ES-I3 (cell line): ENCODE measurements at regions not wholly inside any gene's neighbourhood (a gene's known extent, or its start where the extent isn't known, plus 50 kb on each side); places are given as distances from the start of the nearest gene placed in this dataset.
"Not testable (repeated sequence)": the region's sequence is repeated elsewhere in the genome, so short reads cannot be mapped to it uniquely, and the experiment has no call there.

Experiments used
- H3K36me3 ChIP-seq: 2 replicates; pipeline ENCODE4 v1.6.1; 2013; ENCODE audit warnings: mild to moderate bottlenecking, low read length, control low read depth, moderate library complexity; ENCODE audit not compliant: insufficient read depth
- H3K4me1 ChIP-seq: 2 replicates; pipeline ENCODE4 v1.6.1; 2013; ENCODE audit warnings: mild to moderate bottlenecking, control low read depth, low read length; ENCODE audit not compliant: insufficient read depth
- H3K9ac ChIP-seq: 2 replicates; pipeline ENCODE4 v1.6.1; 2013; ENCODE audit warnings: low read depth, mild to moderate bottlenecking, low read length, moderate library complexity
- H3K9me3 ChIP-seq: 2 replicates; pipeline ENCODE4 v1.6.1; 2013; ENCODE audit warnings: mild to moderate bottlenecking, low read length, moderate library complexity; ENCODE audit not compliant: control insufficient read depth, insufficient read depth

GRCh38 chr13:68929075-68929745 is 1178.4 kb upstream of the ATXN8OS start:
- Histone ChIP-seq H3K9ac (no peak overlapping the region), H3K36me3 (no peaks in the 10 kb centered on the region), H3K4me1 (no peaks in the 10 kb centered on the region), H3K9me3 (no peaks in the 10 kb centered on the region)

GRCh38 chr13:68927387-68928026 is 1180.1 kb upstream of the ATXN8OS start:
- Histone ChIP-seq H3K9ac (no peak overlapping the region), H3K4me1 (no peaks in the 10 kb centered on the region), H3K9me3 (no peaks in the 10 kb centered on the region), H3K36me3 (no peaks in the 10 kb centered on the region)

DNA sequence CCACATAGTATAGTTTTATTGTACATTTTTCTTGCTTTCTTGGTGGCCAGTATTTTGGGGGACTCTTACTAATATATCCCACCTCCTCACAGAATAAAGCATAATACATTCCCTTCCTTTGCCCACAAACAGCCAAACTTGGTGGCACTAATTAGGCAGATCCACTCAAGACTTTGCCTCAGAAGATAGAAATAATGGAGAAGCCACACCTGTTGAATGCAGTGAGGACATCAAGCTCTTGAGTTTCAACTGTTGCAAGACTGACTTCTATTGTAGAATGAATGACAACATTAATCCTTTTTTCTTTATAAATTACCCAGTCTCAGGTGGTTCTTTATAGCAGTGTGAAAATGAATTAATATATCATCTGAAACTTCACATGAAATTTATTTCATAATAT is 1183.6 kb upstream of the ATXN8OS start:
- no peaks in the 10 kb centered on the region for H3K36me3 ChIP-seq
- H3K4me1 ChIP-seq = no peaks in the 10 kb centered on the region
- H3K9me3 ChIP-seq = no peaks in the 10 kb centered on the region
- no peak overlapping the region for H3K9ac ChIP-seq

DNA sequence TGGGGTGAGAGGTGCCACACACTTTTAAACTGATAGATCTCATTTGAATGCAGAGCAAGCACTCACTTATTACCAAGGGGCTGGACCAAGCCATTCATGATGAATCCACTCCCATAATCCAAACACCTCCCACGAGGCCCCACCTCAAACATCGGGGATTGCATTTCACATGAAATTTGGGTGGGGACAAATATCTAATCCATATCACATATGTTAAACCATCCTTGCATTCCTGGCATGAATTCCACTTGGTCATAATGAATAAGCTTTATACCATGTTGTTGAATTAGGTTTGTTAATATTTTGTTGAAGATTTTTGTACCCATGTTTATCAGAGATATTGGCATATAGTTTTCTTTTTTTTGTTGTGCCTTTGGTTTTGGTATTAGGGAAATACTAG is 1198.7 kb upstream of the ATXN8OS start:
- Histone ChIP-seq H3K9me3 (peaks cover 5% of the 10 kb centered on the region), H3K9ac (no peak overlapping the region), H3K4me1 (no peaks in the 10 kb centered on the region), H3K36me3 (no peaks in the 10 kb centered on the region)

DNA sequence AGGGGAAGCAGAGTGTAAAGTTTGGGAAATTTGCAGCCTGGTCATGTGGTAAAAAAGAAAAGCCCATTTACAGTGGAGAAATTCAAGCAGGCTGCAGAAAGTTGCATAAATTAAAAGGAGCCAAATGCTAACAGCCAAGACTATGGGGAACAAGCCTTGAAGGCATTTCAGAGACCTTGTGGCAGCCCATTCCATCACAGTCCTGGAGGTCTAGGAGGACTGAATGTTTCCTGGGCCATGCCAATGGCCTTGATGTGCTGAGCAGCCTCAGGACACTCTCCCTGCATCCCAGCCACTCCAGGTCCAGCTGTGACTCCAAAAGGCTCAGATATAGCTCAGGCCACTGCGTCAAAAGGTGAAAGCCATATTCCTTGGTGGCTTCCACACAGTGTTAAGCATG is 1202.4 kb upstream of the ATXN8OS start:
- Histone ChIP-seq H3K4me1 (no peaks in the 10 kb centered on the region), H3K9ac (no peak overlapping the region), H3K36me3 (no peaks in the 10 kb centered on the region), H3K9me3 (peaks cover 5% of the 10 kb centered on the region)

- Histone ChIP-seq H3K9me3 (no peaks in the 10 kb centered on the region; the same call in 1 of the 2 replicates), H3K9ac (no peak overlapping the region), H3K4me1 (peaks cover 8% of the 10 kb centered on the region; the same call in 1 of the 2 replicates), H3K36me3 (no peaks in the 10 kb centered on the region)
Measured at GRCh38 chr13:68897331-68897928, 1210.2 kb upstream of the ATXN8OS start.

GRCh38 chr13:68895696-68896095 is 1211.9 kb upstream of the ATXN8OS start:
- H3K9ac ChIP-seq = no peak overlapping the region
- H3K36me3 ChIP-seq = no peaks in the 10 kb centered on the region
- H3K4me1 ChIP-seq = peaks cover 8% of the 10 kb centered on the region; the same call in 1 of the 2 replicates
- no peaks in the 10 kb centered on the region; the same call in 1 of the 2 replicates for H3K9me3 ChIP-seq

DNA sequence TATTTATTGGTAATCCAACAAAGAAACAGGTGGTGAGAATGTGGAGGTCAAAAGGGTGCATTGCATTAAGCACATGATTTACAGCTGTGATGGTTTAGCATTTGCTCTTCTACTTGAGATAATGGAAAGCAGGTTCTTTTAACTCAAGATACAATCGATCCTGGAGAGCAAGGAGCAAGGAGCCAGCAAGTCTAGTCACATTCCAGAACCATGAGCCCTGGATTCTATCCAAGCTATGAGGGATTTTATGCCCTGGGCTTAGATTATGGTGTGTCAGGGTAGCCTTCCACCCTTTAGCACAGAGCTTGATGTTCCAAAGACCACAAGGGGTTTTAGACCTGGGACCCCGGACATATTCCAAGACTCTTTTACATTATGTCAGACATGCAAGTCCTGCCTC is 1213.9 kb upstream of the ATXN8OS start:
- H3K36me3 ChIP-seq, H3K9ac ChIP-seq, H3K4me1 ChIP-seq, H3K9me3 ChIP-seq: not testable (repeated sequence)

GRCh38 chr13:68892596-68892995 is 1215.0 kb upstream of the ATXN8OS start:
- H3K36me3 ChIP-seq, H3K9ac ChIP-seq, H3K4me1 ChIP-seq, H3K9me3 ChIP-seq: not testable (repeated sequence)

GRCh38 chr13:68890101-68890500 is 1217.5 kb upstream of the ATXN8OS start:
- not testable (repeated sequence) for H3K4me1 ChIP-seq, H3K9ac ChIP-seq, H3K36me3 ChIP-seq, H3K9me3 ChIP-seq

DNA sequence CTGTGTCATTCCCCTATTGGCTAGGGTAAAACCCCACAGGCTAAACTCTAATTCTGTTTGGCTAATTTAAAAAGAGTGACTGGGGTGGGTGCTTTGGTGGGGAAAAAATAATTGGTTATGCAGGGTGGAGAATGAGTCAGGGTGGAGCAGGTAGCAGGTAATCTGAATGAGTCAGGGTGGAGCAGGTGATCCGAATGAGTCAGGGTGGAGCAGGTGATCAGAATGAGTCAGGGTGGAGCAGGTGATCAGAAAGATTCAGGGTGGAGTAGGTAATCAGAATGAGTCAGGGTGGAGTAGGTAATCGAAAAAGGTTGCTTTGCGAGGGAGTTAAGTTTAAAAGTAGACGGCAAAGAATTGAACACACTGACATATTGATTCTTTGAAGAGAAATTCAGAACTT is 1218.8 kb upstream of the ATXN8OS start:
- Histone ChIP-seq H3K9ac (no peak overlapping the region), H3K4me1 (no peaks in the 10 kb centered on the region; the same call in 1 of the 2 replicates), H3K9me3 (no peaks in the 10 kb centered on the region), H3K36me3 (no peaks in the 10 kb centered on the region)

- Histone ChIP-seq H3K4me1 (no peaks in the 10 kb centered on the region), H3K9me3 (no peaks in the 10 kb centered on the region), H3K9ac (no peak overlapping the region), H3K36me3 (no peaks in the 10 kb centered on the region)
Measured at GRCh38 chr13:68872338-68872737, 1235.3 kb upstream of the ATXN8OS start.

- H3K36me3 ChIP-seq = no peaks in the 10 kb centered on the region
- no peaks in the 10 kb centered on the region for H3K4me1 ChIP-seq
- no peak overlapping the region for H3K9ac ChIP-seq
- no peaks in the 10 kb centered on the region for H3K9me3 ChIP-seq
Measured at GRCh38 chr13:68851026-68851425, 1256.6 kb upstream of the ATXN8OS start.

- Histone ChIP-seq H3K9ac (no peak overlapping the region), H3K4me1 (no peaks in the 10 kb centered on the region), H3K36me3 (no peaks in the 10 kb centered on the region), H3K9me3 (no peaks in the 10 kb centered on the region)
Measured at GRCh38 chr13:68850160-68850559, 1257.5 kb upstream of the ATXN8OS start.

GRCh38 chr13:68846663-68847062 is 1261.0 kb upstream of the ATXN8OS start:
- H3K4me1 ChIP-seq = no peaks in the 10 kb centered on the region
- no peak overlapping the region for H3K9ac ChIP-seq
- H3K36me3 ChIP-seq = no peaks in the 10 kb centered on the region
- H3K9me3 ChIP-seq = 0 out of 2 replicates have a peak, but pooled peaks cover 2% of the 10 kb centered on the region
